ENCODE measurements at regions not wholly inside any gene's neighbourhood (a gene's known extent, or its start where the extent isn't known, plus 50 kb on each side); places are given as distances from the start of the nearest gene placed in this dataset.
A peak's percentile ranks its signal among the peaks of the same experiment; 100 is the strongest.

GRCh38 chr3:117059067-117059955 is 349.7 kb downstream of the TUSC7 start:
- no peaks in the 10 kb centered on the region for H3K27me3 ChIP-seq
- DNase-seq = peak in 1 of 2 donors; percentile 60
- H3K4me3 ChIP-seq = no peak overlapping the region
- TF ChIP-seq CTCF (IDR thresholded peaks at IDR 0.05) = peak in 4 of 7 experiments; percentile 17 to 29 (median 21)
- TF ChIP-seq EP300 (IDR thresholded peaks at IDR 0.05) = no peak
- H3K4me1 ChIP-seq = peaks cover 0 to 35% (median 11%) of the 10 kb centered on the region in 4 donors
- 53 to 61% (median 57%) methylated on average over 6 of the region's 6 CpGs for WGBS, 5 donors
- no peak overlapping the region for H3K27ac ChIP-seq
- no peaks in the 10 kb centered on the region for H3K36me3 ChIP-seq
- intact Hi-C loops (cut with DNase I; ENCODE audit: low total_unique reads) = no loop called here
- H3K9me3 ChIP-seq = no peaks in the 10 kb centered on the region

- peaks cover 0 to 29% (median 8%) of the 10 kb centered on the region in 4 donors for H3K4me1 ChIP-seq
- no peak for TF ChIP-seq POLR2AphosphoS5 (IDR thresholded peaks at IDR 0.05)
- TF ChIP-seq POLR2A (IDR thresholded peaks at IDR 0.05) = no peak
- no peak for TF ChIP-seq CTCF (IDR thresholded peaks at IDR 0.05)
- no peak for TF ChIP-seq EP300 (IDR thresholded peaks at IDR 0.05)
- peak in 1 of 2 donors; percentile 13 for DNase-seq
- WGBS, 5 donors = 38 to 74% (median 58%) methylated on average over 3 of the region's 3 CpGs
- H3K9me3 ChIP-seq = no peaks in the 10 kb centered on the region
- intact Hi-C loops (cut with DNase I; ENCODE audit: low total_unique reads) = no loop called here
- H3K27ac ChIP-seq = no peak overlapping the region
- no peaks in the 10 kb centered on the region for H3K27me3 ChIP-seq
- no peak overlapping the region for H3K4me3 ChIP-seq
- no peaks in the 10 kb centered on the region for H3K36me3 ChIP-seq
Measured at GRCh38 chr3:117059956-117060270, 350.3 kb downstream of the TUSC7 start.

- no peaks in the 10 kb centered on the region for H3K27me3 ChIP-seq
- peak overlapping the region in 1 of 5 donors; percentile 50 for H3K27ac ChIP-seq
- H3K9me3 ChIP-seq = no peaks in the 10 kb centered on the region
- TF ChIP-seq POLR2AphosphoS5 (IDR thresholded peaks at IDR 0.05) (peak in 1 of 3 donors; percentile 9), POLR2A (IDR thresholded peaks at IDR 0.05) (no peak)
- H3K4me3 ChIP-seq = no peak overlapping the region
- H3K36me3 ChIP-seq = no peaks in the 10 kb centered on the region
- peak in 1 of 2 donors; percentile 16 for DNase-seq
- H3K4me1 ChIP-seq = peaks cover 0 to 27% (median 7%) of the 10 kb centered on the region in 4 donors
- intact Hi-C loops (cut with DNase I; ENCODE audit: low total_unique reads) = no loop called here
- 59 to 68% (median 63%) methylated on average over 1 of the region's 1 CpG for WGBS, 5 donors
Measured at GRCh38 chr3:117063930-117064329, 354.4 kb downstream of the TUSC7 start.

- Histone ChIP-seq H3K27ac (no peak overlapping the region), H3K9me3 (no peaks in the 10 kb centered on the region), H3K27me3 (no peaks in the 10 kb centered on the region), H3K4me3 (no peak overlapping the region), H3K4me1 (no peaks in the 10 kb centered on the region), H3K36me3 (no peaks in the 10 kb centered on the region)
- intact Hi-C loops (cut with DNase I; ENCODE audit: low total_unique reads) = no loop called here
- WGBS, 5 donors = 39 to 58% (median 51%) methylated on average over 2 of the region's 2 CpGs
- no peak for DNase-seq
- TF ChIP-seq POLR2AphosphoS5 (IDR thresholded peaks at IDR 0.05) = no peak
- no peak for TF ChIP-seq CTCF (IDR thresholded peaks at IDR 0.05)
- no peak for TF ChIP-seq EP300 (IDR thresholded peaks at IDR 0.05)
Measured at GRCh38 chr3:117068301-117068700, 358.7 kb downstream of the TUSC7 start.

- no peaks in the 10 kb centered on the region for H3K27me3 ChIP-seq
- no peaks in the 10 kb centered on the region for H3K36me3 ChIP-seq
- TF ChIP-seq POLR2A (IDR thresholded peaks at IDR 0.05) (no peak), CTCF (IDR thresholded peaks at IDR 0.05) (no peak)
- no peaks in the 10 kb centered on the region for H3K4me1 ChIP-seq
- intact Hi-C loops (cut with DNase I; ENCODE audit: low total_unique reads) = no loop called here
- 54 to 79% (median 65%) methylated on average over 3 of the region's 3 CpGs for WGBS, 5 donors
- DNase-seq = no peak
- no peak overlapping the region for H3K27ac ChIP-seq
- no peak overlapping the region for H3K4me3 ChIP-seq
- H3K9me3 ChIP-seq = no peaks in the 10 kb centered on the region
Measured at GRCh38 chr3:117074826-117075225, 365.2 kb downstream of the TUSC7 start.
